Neuronal stem cell (in vitro differentiated cells): ENCODE measurements at regions not wholly inside any gene's neighbourhood (a gene's known extent, or its start where the extent isn't known, plus 50 kb on each side); places are given as distances from the start of the nearest gene placed in this dataset.

Experiments
- DNase-seq: peaks from one replicate; pipeline ENCODE4 v3.0.0-alpha.2; 2013; ENCODE audit warnings: low spot score
- H2AFZ ChIP-seq: one replicate; pipeline ENCODE4 v1.6.1; 2013; ENCODE audit warnings: mild to moderate bottlenecking, low read length, inconsistent platforms
- H2AK5ac ChIP-seq: 2 replicates; pipeline ENCODE4 v1.6.1; 2013; ENCODE audit warnings: low read depth, mild to moderate bottlenecking, inconsistent platforms, low read length, moderate library complexity, mixed read lengths
- H2BK120ac ChIP-seq: 2 replicates; pipeline ENCODE4 v1.6.1; 2013; ENCODE audit warnings: low read depth, mild to moderate bottlenecking, inconsistent platforms, low read length, moderate library complexity, mixed read lengths
- H2BK12ac ChIP-seq: one replicate; pipeline ENCODE4 v1.6.1; 2013; ENCODE audit warnings: low read length, inconsistent platforms
- H2BK15ac ChIP-seq: 2 replicates; pipeline ENCODE4 v1.6.1; 2013; ENCODE audit warnings: mild to moderate bottlenecking, low read length, inconsistent platforms, mixed read lengths
- H2BK5ac ChIP-seq: one replicate; pipeline ENCODE4 v1.6.1; 2013; ENCODE audit warnings: inconsistent platforms, mild to moderate bottlenecking, low read length, moderate library complexity
- H3K14ac ChIP-seq: one replicate; pipeline ENCODE4 v1.6.1; 2013; ENCODE audit warnings: low read length, inconsistent platforms
- H3K18ac ChIP-seq: 2 replicates; pipeline ENCODE4 v1.6.1; 2013; ENCODE audit warnings: low read length, inconsistent platforms
- H3K23ac ChIP-seq: 2 replicates; pipeline ENCODE4 v1.6.1; 2013; ENCODE audit warnings: low read depth, mild to moderate bottlenecking, mixed read lengths, low read length, inconsistent platforms; ENCODE audit not compliant: poor library complexity
- H3K27ac ChIP-seq: replicated peaks from 3 replicates; pipeline ENCODE4 v1.5.1; 2013; ENCODE audit warnings: low read length, inconsistent platforms
- H3K27me3 ChIP-seq, 3 experiments: 2 replicates each; pipeline ENCODE4 v1.6.1; 2013; ENCODE audit warnings: low read length in 3 of 3, mild to moderate bottlenecking in 2 of 3, inconsistent platforms in 1 of 3, low read depth in 1 of 3, mixed read lengths in 1 of 3, moderate library complexity in 1 of 3; ENCODE audit not compliant: control insufficient read depth in 3 of 3, insufficient read depth in 3 of 3
- H3K36me3 ChIP-seq, 2 donors: replicated peaks in 1 of 2; 2 replicates each; pipeline ENCODE4 v1.6.1; 2013; ENCODE audit warnings: low read length in 2 of 2; ENCODE audit not compliant: control insufficient read depth in 2 of 2, insufficient read depth in 2 of 2
- H3K4ac ChIP-seq: 2 replicates; pipeline ENCODE4 v1.6.1; 2013; ENCODE audit warnings: inconsistent platforms, mild to moderate bottlenecking, low read length, moderate library complexity
- H3K4me1 ChIP-seq, 2 donors: 1 replicate in 1 of 2; 2 replicates in 1 of 2; pipeline ENCODE4 v1.6.1; 2013; ENCODE audit warnings: low read length in 2 of 2, low read depth in 1 of 2; ENCODE audit not compliant: control insufficient read depth in 2 of 2, insufficient read depth in 1 of 2
- H3K4me2 ChIP-seq: one replicate; pipeline ENCODE4 v1.6.1; 2013; ENCODE audit warnings: mild to moderate bottlenecking, low read length, inconsistent platforms; ENCODE audit not compliant: insufficient read depth, poor library complexity, severe bottlenecking
- H3K4me3 ChIP-seq, 2 donors: 2 replicates each; pipeline ENCODE4 v1.5.1; 2013; ENCODE audit warnings: low read length in 2 of 2, mild to moderate bottlenecking in 2 of 2, inconsistent platforms in 1 of 2, moderate library complexity in 1 of 2
- H3K79me1 ChIP-seq: one replicate; pipeline ENCODE4 v1.6.1; 2013; ENCODE audit warnings: low read depth, mild to moderate bottlenecking, inconsistent platforms, low read length, moderate library complexity
- H3K9ac ChIP-seq: one replicate; pipeline ENCODE4 v1.6.1; 2013; ENCODE audit warnings: mild to moderate bottlenecking, low read depth, low read length, inconsistent platforms; ENCODE audit not compliant: poor library complexity
- H3K9me3 ChIP-seq, 2 donors: replicated peaks in 1 of 2; 2 replicates each; pipeline versions ENCODE3 to v1.6.1; 2013; ENCODE audit warnings: low read length in 2 of 2, mild to moderate bottlenecking in 2 of 2, inconsistent platforms in 1 of 2, low read depth in 1 of 2, mixed read lengths in 1 of 2, moderate library complexity in 1 of 2; ENCODE audit not compliant: control insufficient read depth in 2 of 2, insufficient read depth in 1 of 2
- H4K8ac ChIP-seq: one replicate; pipeline ENCODE4 v1.6.1; 2013; ENCODE audit warnings: low read depth, mild to moderate bottlenecking, inconsistent platforms, low read length, moderate library complexity
- H4K91ac ChIP-seq: one replicate; pipeline ENCODE4 v1.6.1; 2013; ENCODE audit warnings: low read length, low read depth, mild to moderate bottlenecking, inconsistent platforms; ENCODE audit not compliant: poor library complexity
- WGBS, 2 donors: extraction: QIAGEN DNeasy Blood & Tissue Kit; methylation state at CpG; one replicate each; pipeline ENCODE4 v1.1.7; 2013; ENCODE audit warnings: missing lambda C conversion rate in 2 of 2, mixed read lengths in 1 of 2; ENCODE audit not compliant: insufficient read length in 2 of 2, insufficient replicate concordance in 1 of 2; ENCODE audit errors: extremely low coverage in 2 of 2; 5-methylcytosine and 5-hydroxymethylcytosine counted together

DNA sequence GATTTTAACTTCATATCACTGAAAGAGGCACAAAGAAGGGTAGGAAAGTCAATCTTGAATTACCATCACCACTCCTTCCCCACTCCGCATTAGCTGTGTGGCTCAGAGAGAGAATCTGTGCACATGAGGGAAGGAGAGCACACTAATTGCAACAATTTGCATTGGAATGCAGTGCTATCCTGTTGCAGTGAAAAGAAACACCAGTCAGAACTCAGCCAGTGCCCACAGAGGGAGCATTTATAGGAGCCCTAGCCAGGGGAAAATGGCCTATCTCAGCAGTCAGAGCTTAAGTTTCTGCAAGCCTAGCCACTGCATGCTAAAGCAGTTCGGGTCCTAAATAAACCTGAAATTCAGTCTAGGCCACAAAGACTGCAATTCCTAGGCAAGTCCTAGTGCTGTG, 159.4 kb upstream of the AR start:
- H2BK5ac ChIP-seq = no peak overlapping the region
- no peak overlapping the region for H3K23ac ChIP-seq
- no peak overlapping the region for H2BK15ac ChIP-seq
- H2BK120ac ChIP-seq = no peak overlapping the region
- no peaks in the 10 kb centered on the region for H3K9me3 ChIP-seq
- H3K79me1 ChIP-seq = no peaks in the 10 kb centered on the region
- H3K14ac ChIP-seq = no peak overlapping the region
- H2AFZ ChIP-seq = no peak overlapping the region
- no peak overlapping the region for H2BK12ac ChIP-seq
- no peak overlapping the region for H3K4ac ChIP-seq
- H3K36me3 ChIP-seq = no peaks in the 10 kb centered on the region
- H3K18ac ChIP-seq = no peak overlapping the region
- no CpG with 5 or more reads among the region's 2 CpGs for WGBS, 2 donors
- H4K8ac ChIP-seq = no peak overlapping the region
- no peak overlapping the region for H3K4me3 ChIP-seq
- no peaks in the 10 kb centered on the region for H3K27me3 ChIP-seq
- no peak overlapping the region for H2AK5ac ChIP-seq
- no peaks in the 10 kb centered on the region for H3K4me1 ChIP-seq
- H4K91ac ChIP-seq = no peak overlapping the region
- DNase-seq = no peak
- no peak overlapping the region for H3K27ac ChIP-seq
- H3K4me2 ChIP-seq = no peak overlapping the region
- no peak overlapping the region for H3K9ac ChIP-seq

DNA sequence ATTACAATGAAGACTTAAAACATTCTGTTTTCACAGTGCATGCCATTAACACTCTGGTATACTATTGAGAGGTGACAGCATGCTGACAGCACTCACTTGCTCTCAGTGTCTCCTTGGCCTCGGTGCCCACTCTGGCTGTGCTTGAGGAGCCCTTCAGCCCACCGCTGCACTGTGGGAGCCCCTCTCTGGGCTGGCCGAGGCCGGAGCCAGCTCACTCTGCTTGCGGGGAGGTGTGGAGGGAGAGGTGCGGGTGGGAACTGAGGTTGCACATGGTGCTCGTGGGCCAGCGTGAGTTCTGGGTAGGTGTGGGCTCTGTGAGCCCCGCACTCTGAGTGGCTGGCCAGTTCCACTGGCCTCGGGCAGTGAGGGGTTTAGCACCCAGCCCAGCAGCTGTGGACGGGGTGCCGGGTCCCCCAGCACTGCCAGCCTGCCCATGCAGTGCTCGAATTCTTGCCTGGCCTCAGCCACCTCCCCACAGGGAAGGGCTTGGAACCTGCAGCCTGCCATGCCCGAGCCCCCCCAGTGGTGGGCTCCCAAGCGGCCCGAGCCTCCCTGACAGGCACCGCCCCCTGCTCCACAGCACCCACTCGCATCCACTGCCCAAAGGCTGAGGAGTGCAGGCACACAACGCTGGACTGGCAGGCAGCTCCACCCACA, 135.3 kb upstream of the AR start:
- no peak for DNase-seq
- Histone ChIP-seq H3K4me2 (no peak overlapping the region), H4K91ac (no peak overlapping the region), H3K4ac (no peak overlapping the region), H2AK5ac (no peak overlapping the region), H3K4me1 (no peaks in the 10 kb centered on the region), H2BK120ac (no peak overlapping the region), H3K27me3 (no peaks in the 10 kb centered on the region), H2BK5ac (no peak overlapping the region), H3K9ac (no peak overlapping the region), H3K14ac (no peak overlapping the region), H3K23ac (no peak overlapping the region), H3K27ac (no peak overlapping the region), H4K8ac (no peak overlapping the region), H3K4me3 (no peak overlapping the region), H2AFZ (no peak overlapping the region), H2BK12ac (no peak overlapping the region), H3K18ac (no peak overlapping the region), H2BK15ac (no peak overlapping the region), H3K9me3 (no peaks in the 10 kb centered on the region), H3K79me1 (no peaks in the 10 kb centered on the region), H3K36me3 (no peaks in the 10 kb centered on the region)
- WGBS, 2 donors = no CpG with 5 or more reads among the region's 19 CpGs

GRCh38 chrX:67415937-67416336, 127.9 kb upstream of the AR start:
- Histone ChIP-seq H3K4me2 (no peak overlapping the region), H4K91ac (no peak overlapping the region), H2BK120ac (no peak overlapping the region), H2AFZ (no peak overlapping the region), H3K9ac (no peak overlapping the region), H3K23ac (no peak overlapping the region), H3K79me1 (no peaks in the 10 kb centered on the region), H3K18ac (no peak overlapping the region), H3K4ac (no peak overlapping the region), H3K9me3 (no peaks in the 10 kb centered on the region), H3K4me1 (no peaks in the 10 kb centered on the region), H2BK5ac (no peak overlapping the region), H3K27ac (no peak overlapping the region), H3K4me3 (no peak overlapping the region), H2BK12ac (no peak overlapping the region), H2BK15ac (no peak overlapping the region), H3K36me3 (no peaks in the 10 kb centered on the region), H2AK5ac (no peak overlapping the region), H4K8ac (no peak overlapping the region), H3K14ac (no peak overlapping the region), H3K27me3 (no peaks in the 10 kb centered on the region)
- WGBS, 2 donors = no CpG with 5 or more reads among the region's 2 CpGs
- DNase-seq = no peak

GRCh38 chrX:67426946-67427345, 116.9 kb upstream of the AR start:
- Histone ChIP-seq H3K4ac (no peak overlapping the region), H3K27me3 (no peaks in the 10 kb centered on the region), H3K4me1 (no peaks in the 10 kb centered on the region), H3K4me3 (no peak overlapping the region), H2BK120ac (no peak overlapping the region), H2BK15ac (no peak overlapping the region), H4K8ac (no peak overlapping the region), H3K36me3 (no peaks in the 10 kb centered on the region), H3K27ac (no peak overlapping the region), H4K91ac (no peak overlapping the region), H3K79me1 (no peaks in the 10 kb centered on the region), H3K4me2 (peak overlapping the region; percentile 2), H3K18ac (no peak overlapping the region), H3K14ac (no peak overlapping the region), H2BK12ac (no peak overlapping the region), H2AK5ac (no peak overlapping the region), H3K23ac (no peak overlapping the region), H2BK5ac (no peak overlapping the region), H2AFZ (no peak overlapping the region), H3K9ac (no peak overlapping the region), H3K9me3 (no peaks in the 10 kb centered on the region)
- no peak for DNase-seq
- WGBS, 2 donors = no CpG with 5 or more reads among the region's 2 CpGs
